ENCODE measurements at regions not wholly inside any gene's neighbourhood (a gene's known extent, or its start where the extent isn't known, plus 50 kb on each side); places are given as distances from the start of the nearest gene placed in this dataset.

- Histone ChIP-seq H3K4me1 (ENCODE audit: control insufficient read depth in 2 of 3, insufficient read depth in 2 of 3, low read depth in 1 of 3, low read length in 3 of 3) (peaks cover 0 to 7% (median 0%) of the 10 kb centered on the region in 3 donors), H3K36me3 (ENCODE audit: control insufficient read depth in 2 of 3, insufficient read depth in 3 of 3, low read length in 3 of 3) (no peaks in the 10 kb centered on the region), H3K4me3 (ENCODE audit: low read length in 3 of 3) (no peak overlapping the region), H3K27ac (ENCODE audit: low read depth in 2 of 2, low read length in 2 of 2) (no peak overlapping the region), H3K27me3 (ENCODE audit: control insufficient read depth, insufficient read depth, low read length) (no peaks in the 10 kb centered on the region), H3K9ac (ENCODE audit: low read length in 3 of 3) (no peak overlapping the region), H3K9me3 (ENCODE audit: control insufficient read depth in 2 of 3, insufficient read depth in 1 of 3, low read length in 3 of 3) (no peaks in the 10 kb centered on the region)
- no peak for TF ChIP-seq CTCF (IDR thresholded peaks at IDR 0.05; ENCODE audit: borderline replicate concordance, extremely low read depth, insufficient read depth)
- no peak for FAIRE-seq
- intact Hi-C loops (cut with DNase I) = no loop called here
- no peak for DNase-seq
Observed at GRCh38 chr5:66344544-66344943, 200.4 kb downstream of the SREK1 start.

DNA sequence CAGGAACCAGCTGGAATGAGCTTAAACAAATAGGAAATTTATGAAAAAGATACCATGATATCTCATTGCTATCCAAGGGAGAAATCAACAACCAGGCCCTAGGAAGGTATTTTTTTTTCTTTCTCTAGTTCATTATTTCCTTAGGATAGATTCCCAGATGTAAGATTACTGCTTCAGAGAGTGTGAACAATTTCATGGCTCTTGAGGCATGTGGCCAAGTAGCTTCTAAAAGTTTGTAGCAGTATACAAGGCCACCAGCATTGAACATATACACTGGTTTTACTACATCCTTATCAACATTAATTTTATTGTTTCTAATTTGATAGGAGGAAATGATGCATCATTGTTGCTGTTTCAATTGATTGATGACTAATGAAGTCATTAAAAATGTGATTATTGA, 201.2 kb downstream of the SREK1 start:
- intact Hi-C loops (cut with DNase I) = no loop called here
- Histone ChIP-seq H3K4me3 (ENCODE audit: low read length in 3 of 3) (no peak overlapping the region), H3K4me1 (ENCODE audit: control insufficient read depth in 2 of 3, insufficient read depth in 2 of 3, low read depth in 1 of 3, low read length in 3 of 3) (peaks cover 0 to 7% (median 0%) of the 10 kb centered on the region in 3 donors), H3K27me3 (ENCODE audit: control insufficient read depth, insufficient read depth, low read length) (no peaks in the 10 kb centered on the region), H3K27ac (ENCODE audit: low read depth in 2 of 2, low read length in 2 of 2) (no peak overlapping the region), H3K9ac (ENCODE audit: low read length in 3 of 3) (no peak overlapping the region), H3K36me3 (ENCODE audit: control insufficient read depth in 2 of 3, insufficient read depth in 3 of 3, low read length in 3 of 3) (no peaks in the 10 kb centered on the region), H3K9me3 (ENCODE audit: control insufficient read depth in 2 of 3, insufficient read depth in 1 of 3, low read length in 3 of 3) (no peaks in the 10 kb centered on the region)
- no peak for TF ChIP-seq CTCF (IDR thresholded peaks at IDR 0.05; ENCODE audit: borderline replicate concordance, extremely low read depth, insufficient read depth)
- FAIRE-seq (no peak), DNase-seq (no peak)

- no peak for TF ChIP-seq CTCF (IDR thresholded peaks at IDR 0.05; ENCODE audit: borderline replicate concordance, extremely low read depth, insufficient read depth)
- Histone ChIP-seq H3K9ac (ENCODE audit: low read length in 3 of 3) (no peak overlapping the region), H3K27me3 (ENCODE audit: control insufficient read depth, insufficient read depth, low read length) (no peaks in the 10 kb centered on the region), H3K4me1 (ENCODE audit: control insufficient read depth in 2 of 3, insufficient read depth in 2 of 3, low read depth in 1 of 3, low read length in 3 of 3) (peaks cover 0 to 7% (median 0%) of the 10 kb centered on the region in 3 donors), H3K9me3 (ENCODE audit: control insufficient read depth in 2 of 3, insufficient read depth in 1 of 3, low read length in 3 of 3) (no peaks in the 10 kb centered on the region), H3K4me3 (ENCODE audit: low read length in 3 of 3) (no peak overlapping the region), H3K36me3 (ENCODE audit: control insufficient read depth in 2 of 3, insufficient read depth in 3 of 3, low read length in 3 of 3) (no peaks in the 10 kb centered on the region), H3K27ac (ENCODE audit: low read depth in 2 of 2, low read length in 2 of 2) (no peak overlapping the region)
- intact Hi-C loops (cut with DNase I) = no loop called here
- FAIRE-seq (no peak), DNase-seq (no peak)
Observed at GRCh38 chr5:66346869-66347268, 202.8 kb downstream of the SREK1 start.
